Activated B cell treated with CpG ODN at 0.5 μM for 24 hours (primary cell): ENCODE measurements at regions not wholly inside any gene's neighbourhood (a gene's known extent, or its start where the extent isn't known, plus 50 kb on each side); places are given as distances from the start of the nearest gene placed in this dataset.

Experiments
- ATAC-seq: fragments of 200-7000 bp; cut with Tn5 transposase; one replicate; pipeline ENCODE4 v1.10.0; 2021; ENCODE audit warnings: low read depth, mild to moderate bottlenecking, moderate library complexity
- CTCF ChIA-PET: fragments of 350-600 bp; sonication (Branson Sonifier 250); formaldehyde crosslinking; loops from one replicate; lab custom pipeline; 2021; ENCODE audit warnings: antibody characterized with exemption; lab: Charles Lee
- POLR2A ChIA-PET: fragments of 350-600 bp; sonication (Branson Sonifier 250); formaldehyde crosslinking; loops from one replicate; lab custom pipeline; 2021; ENCODE audit warnings: antibody characterized with exemption; lab: Charles Lee
- DNase-seq: peaks from one replicate; pipeline ENCODE4 v3.0.0; 2022
- H3K27ac Mint-ChIP-seq: one replicate; pipeline ENCODE4 v1.8.0; 2020; ENCODE audit warnings: mixed read lengths
- H3K27me3 Mint-ChIP-seq: one replicate; pipeline ENCODE4 v1.8.0; 2021; ENCODE audit warnings: mixed read lengths
- H3K36me3 Mint-ChIP-seq: one replicate; pipeline ENCODE4 v1.8.0; 2021; ENCODE audit warnings: low read depth, mixed read lengths
- H3K4me1 Mint-ChIP-seq: one replicate; pipeline ENCODE4 v1.8.0; 2021; ENCODE audit warnings: mixed read lengths
- H3K4me3 Mint-ChIP-seq: one replicate; pipeline ENCODE4 v1.8.0; 2020; ENCODE audit warnings: mild to moderate bottlenecking, mixed read lengths
- H3K9me3 Mint-ChIP-seq: one replicate; pipeline ENCODE4 v1.8.0; 2020; ENCODE audit warnings: mixed read lengths
- CTCF ChIP-seq: fragments of 200-600 bp; IDR thresholded peaks from one replicate; pipeline ENCODE4 v1.8.0; 2022; ENCODE audit warnings: antibody characterized with exemption, mild to moderate bottlenecking
- intact Hi-C: fragments of 100-400 bp; cut with micrococcal nuclease; formaldehyde crosslinking; loops from one replicate; pipeline ENCODE4 v1.15.1; 2024

DNA sequence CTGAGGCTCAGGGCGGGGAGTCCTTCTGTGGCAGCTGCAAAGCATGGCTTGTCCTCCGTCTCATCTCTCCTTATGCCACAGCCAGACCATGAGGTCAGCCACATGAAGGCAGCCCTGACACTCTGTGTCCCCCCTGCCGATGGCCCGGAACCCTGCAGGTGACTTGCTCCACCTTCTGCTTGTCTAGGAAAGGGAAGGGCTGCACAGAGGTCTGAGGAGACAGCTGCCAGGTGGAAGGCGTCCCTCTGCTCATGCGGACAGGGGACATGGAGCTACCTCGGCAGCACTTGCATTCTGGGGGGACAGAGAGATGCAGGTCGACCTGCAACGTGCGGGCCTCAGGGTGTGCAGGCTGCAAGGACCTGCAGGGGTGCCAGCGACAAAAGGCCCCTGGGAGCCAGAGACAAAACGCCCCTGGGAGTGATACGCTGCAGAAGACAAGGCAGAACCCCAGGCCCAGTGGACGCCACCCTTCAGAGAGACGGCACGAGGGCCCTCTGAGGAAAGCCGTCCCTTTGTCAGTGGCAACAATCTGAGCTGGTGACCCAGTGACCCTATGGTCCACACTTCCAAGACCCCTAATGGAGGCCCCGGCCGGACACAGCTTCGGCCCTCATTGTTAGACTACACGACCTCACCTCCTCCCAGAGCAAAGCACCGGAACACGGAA is 205.2 kb upstream of the PPP2R2D start:
- Mint-ChIP-seq H3K9me3 (no peaks in the 10 kb centered on the region), H3K27ac (no peak overlapping the region), H3K27me3 (peaks cover under 1% of the 10 kb centered on the region), H3K4me3 (no peak overlapping the region), H3K36me3 (no peaks in the 10 kb centered on the region), H3K4me1 (no peaks in the 10 kb centered on the region)
- ATAC-seq (no peak), DNase-seq (no peak)
- no peak for TF ChIP-seq CTCF
- CTCF ChIA-PET: no interaction called here
- POLR2A ChIA-PET: no interaction called here
- intact Hi-C loops: no loop called here

- CTCF ChIA-PET: no interaction called here
- Mint-ChIP-seq H3K4me3 (no peak overlapping the region), H3K27me3 (peaks cover 3% of the 10 kb centered on the region), H3K27ac (no peak overlapping the region), H3K4me1 (no peaks in the 10 kb centered on the region), H3K36me3 (no peaks in the 10 kb centered on the region), H3K9me3 (no peaks in the 10 kb centered on the region)
- TF ChIP-seq CTCF: no peak
- DNase-seq (no peak), ATAC-seq (no peak)
- POLR2A ChIA-PET: no interaction called here
- intact Hi-C loops: no loop called here
Observed at GRCh38 chr10:131697476-131698128, 203.2 kb upstream of the PPP2R2D start.

DNA sequence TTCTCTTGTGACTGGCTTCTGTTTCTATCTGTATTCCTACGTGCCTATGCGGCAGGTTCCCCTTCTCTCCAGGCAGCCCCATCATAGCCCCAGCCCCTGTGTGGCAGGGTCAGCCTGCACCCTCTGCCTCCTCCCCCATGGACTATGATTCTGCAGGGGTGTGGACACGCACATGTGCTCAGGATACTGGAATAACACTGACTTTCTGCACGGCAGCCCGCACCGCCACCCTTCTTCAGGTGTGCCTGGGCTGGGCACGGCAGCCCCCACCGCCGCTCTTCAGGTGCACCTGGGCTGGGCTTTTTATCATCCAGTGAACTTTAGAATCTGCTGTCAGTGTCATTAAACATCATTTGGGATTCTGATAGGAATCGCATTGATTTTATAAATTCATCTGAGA is 202.6 kb upstream of the PPP2R2D start:
- Mint-ChIP-seq H3K4me3 (no peak overlapping the region), H3K27me3 (peaks cover 3% of the 10 kb centered on the region), H3K36me3 (no peaks in the 10 kb centered on the region), H3K4me1 (no peaks in the 10 kb centered on the region), H3K9me3 (no peaks in the 10 kb centered on the region), H3K27ac (no peak overlapping the region)
- no peak for TF ChIP-seq CTCF
- DNase-seq (no peak), ATAC-seq (no peak)
- intact Hi-C loops: no loop called here
- CTCF ChIA-PET: no interaction called here
- POLR2A ChIA-PET: no interaction called here

DNA sequence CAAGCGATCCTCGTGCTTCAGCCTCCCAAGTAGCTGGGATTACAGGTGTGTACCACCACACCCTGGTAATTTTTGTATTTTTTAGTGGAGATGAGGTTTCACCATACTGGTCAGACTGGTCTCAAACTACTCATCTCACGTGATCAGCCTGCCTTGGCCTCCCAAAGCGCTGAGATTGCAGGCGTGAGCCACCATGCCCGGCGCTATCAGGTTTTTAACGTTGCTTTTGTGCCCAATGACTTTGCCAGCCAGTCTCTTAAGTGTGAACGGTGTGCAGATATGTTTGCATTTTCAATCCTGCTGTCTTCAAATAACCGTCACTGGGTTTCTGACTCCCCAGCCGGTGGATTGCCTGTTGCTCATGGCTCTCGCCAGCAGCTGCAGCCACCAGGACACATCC is 201.8 kb upstream of the PPP2R2D start:
- Mint-ChIP-seq H3K27ac (no peak overlapping the region), H3K4me3 (no peak overlapping the region), H3K9me3 (no peaks in the 10 kb centered on the region), H3K27me3 (peaks cover 3% of the 10 kb centered on the region), H3K4me1 (no peaks in the 10 kb centered on the region), H3K36me3 (no peaks in the 10 kb centered on the region)
- DNase-seq: no peak
- intact Hi-C loops: no loop called here
- CTCF ChIA-PET: no interaction called here
- POLR2A ChIA-PET: no interaction called here
- TF ChIP-seq CTCF: no peak
- no peak for ATAC-seq

DNA sequence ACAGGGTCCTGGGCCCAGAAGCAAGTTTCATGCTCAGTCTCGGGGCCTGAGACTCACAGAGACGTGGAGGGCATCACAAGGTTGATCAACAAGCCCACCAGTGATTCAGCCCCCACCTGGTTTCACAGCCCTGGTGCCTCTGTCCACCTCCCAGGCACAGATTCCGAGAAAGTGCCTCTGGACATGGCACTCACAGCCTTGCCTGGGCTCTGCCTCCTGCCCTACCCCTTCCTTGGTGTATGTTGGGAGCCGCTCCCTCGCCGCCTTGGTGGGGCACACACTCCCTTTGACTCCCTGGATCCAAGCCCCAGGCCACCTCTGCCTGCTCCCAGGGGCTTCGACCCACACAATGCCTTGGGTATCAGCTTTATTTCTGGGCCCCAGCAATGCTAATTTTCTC is 200.8 kb upstream of the PPP2R2D start:
- H3K27ac Mint-ChIP-seq: no peak overlapping the region
- H3K9me3 Mint-ChIP-seq: no peaks in the 10 kb centered on the region
- H3K27me3 Mint-ChIP-seq: peaks cover 3% of the 10 kb centered on the region
- TF ChIP-seq CTCF: no peak
- ChIA-PET POLR2A (no interaction called here), CTCF (no interaction called here)
- no peak overlapping the region for H3K4me3 Mint-ChIP-seq
- H3K4me1 Mint-ChIP-seq: no peaks in the 10 kb centered on the region
- no peak for ATAC-seq
- no peaks in the 10 kb centered on the region for H3K36me3 Mint-ChIP-seq
- intact Hi-C loops: no loop called here
- no peak for DNase-seq
